Erythroblast (primary cell): ENCODE measurements at regions not wholly inside any gene's neighbourhood (a gene's known extent, or its start where the extent isn't known, plus 50 kb on each side); places are given as distances from the start of the nearest gene placed in this dataset.

ENCODE experiments used
- GATA1 ChIP-seq: IDR thresholded peaks from 2 replicates; pipeline ENCODE4 v1.6.1; 2011; ENCODE audit warnings: low read depth, mild to moderate bottlenecking, control low read depth, low read length, moderate library complexity
- POLR2A ChIP-seq: IDR thresholded peaks from 2 replicates; pipeline ENCODE4 v1.6.1; 2011; ENCODE audit warnings: mild to moderate bottlenecking, low read length

GRCh38 chr5:29169886-29170285 lies 2023.6 kb upstream of the CDH6 start:
- TF ChIP-seq POLR2A (no peak), GATA1 (no peak)
